ENCODE measurements at regions not wholly inside any gene's neighbourhood (a gene's known extent, or its start where the extent isn't known, plus 50 kb on each side); places are given as distances from the start of the nearest gene placed in this dataset.
A peak's percentile ranks its signal among the peaks of the same experiment; 100 is the strongest.

GRCh38 chr4:43452948-43453347, 560.4 kb downstream of the GRXCR1 start:
- no peak for DNase-seq (ENCODE audit: low read depth, low spot score)
- ChIA-PET POLR2A (no interaction called here), CTCF (interaction anchor here (1.8 kb wide), 1 partner anchor 9 kb away, joined by 4 read pairs; no protein-coding TSS in a partner anchor)
- no peak for TF ChIP-seq CTCF (IDR thresholded peaks at IDR 0.05; ENCODE audit: insufficient read depth, low read length, missing control alignments)
- H3K4me3 ChIP-seq (ENCODE audit: low read depth, low read length) = no peak overlapping the region

- ChIA-PET CTCF (no interaction called here), POLR2A (no interaction called here)
- no peak for TF ChIP-seq CTCF (IDR thresholded peaks at IDR 0.05; ENCODE audit: insufficient read depth, low read length, missing control alignments)
- H3K4me3 ChIP-seq (ENCODE audit: low read depth, low read length) = no peak overlapping the region; the same call in 1 of the 2 replicates
- DNase-seq (ENCODE audit: low read depth, low spot score) = peak; percentile 38
Measured at GRCh38 chr4:43456383-43456782, 563.9 kb downstream of the GRXCR1 start.

- DNase-seq (ENCODE audit: low read depth, low spot score) = peak; percentile 4
- ChIA-PET POLR2A (no interaction called here), CTCF (no interaction called here)
- H3K4me3 ChIP-seq (ENCODE audit: low read depth, low read length) = no peak overlapping the region
- TF ChIP-seq CTCF (IDR thresholded peaks at IDR 0.05; ENCODE audit: insufficient read depth, low read length, missing control alignments) = no peak
Measured at GRCh38 chr4:43457866-43458265, 565.4 kb downstream of the GRXCR1 start.

GRCh38 chr4:43458293-43458692, 565.8 kb downstream of the GRXCR1 start:
- no peak for TF ChIP-seq CTCF (IDR thresholded peaks at IDR 0.05; ENCODE audit: insufficient read depth, low read length, missing control alignments)
- no peak for DNase-seq (ENCODE audit: low read depth, low spot score)
- H3K4me3 ChIP-seq (ENCODE audit: low read depth, low read length) = no peak overlapping the region
- ChIA-PET POLR2A (no interaction called here), CTCF (interaction anchor here (1.0 kb wide), 1 partner anchor 14 kb away, joined by 3 read pairs; no protein-coding TSS in a partner anchor)

GRCh38 chr4:43471950-43472349, 579.4 kb downstream of the GRXCR1 start:
- no peak for DNase-seq (ENCODE audit: low read depth, low spot score)
- POLR2A ChIA-PET = no interaction called here

GRCh38 chr4:43481526-43481925, 589.0 kb downstream of the GRXCR1 start:
- no peak for TF ChIP-seq CTCF (IDR thresholded peaks at IDR 0.05; ENCODE audit: insufficient read depth, low read length, missing control alignments)
- CTCF ChIA-PET = no interaction called here
- H3K4me3 ChIP-seq (ENCODE audit: low read depth, low read length) = no peak overlapping the region
- DNase-seq (ENCODE audit: low read depth, low spot score) = no peak
- POLR2A ChIA-PET = no interaction called here

More at GRCh38 chr4:43471950-43472349, 579.4 kb downstream of the GRXCR1 start:
- H3K4me3 ChIP-seq (ENCODE audit: low read depth, low read length) = no peak overlapping the region
- CTCF ChIA-PET = interaction anchor here (1.1 to 2.2 kb wide), 3 partner anchors 13 to 340 kb away, joined by 3 to 7 read pairs (median 3); no protein-coding TSS in a partner anchor
- no peak for TF ChIP-seq CTCF (IDR thresholded peaks at IDR 0.05; ENCODE audit: insufficient read depth, low read length, missing control alignments)

All from AG04449 (cell line).